HEK293T (cell line): ENCODE measurements at regions not wholly inside any gene's neighbourhood (a gene's known extent, or its start where the extent isn't known, plus 50 kb on each side); places are given as distances from the start of the nearest gene placed in this dataset.

ENCODE experiments used
- CTCF ChIA-PET: fragments of 350-600 bp; formaldehyde crosslinking; extraction: SDS; loops from one replicate; lab custom pipeline; 2021; ENCODE audit warnings: antibody characterized with exemption, inconsistent platforms; lab: Yijun Ruan, JAX
- POLR2A ChIA-PET: fragments of 350-600 bp; formaldehyde crosslinking; extraction: SDS; loops from one replicate; lab custom pipeline; 2020; ENCODE audit warnings: antibody characterized with exemption, inconsistent platforms; lab: Yijun Ruan, JAX
- DNase-seq: peaks from one replicate; pipeline ENCODE4 v3.0.0; 2012; ENCODE audit warnings: mixed read lengths; ENCODE audit errors: extremely low spot score
- ARNT ChIP-seq: fragments of 450-650 bp; IDR thresholded peaks from 2 replicates; pipeline ENCODE4 v1.6.1; 2017; ENCODE audit warnings: mild to moderate bottlenecking
- BHLHE40 ChIP-seq: fragments of 450-650 bp; IDR thresholded peaks from 2 replicates; pipeline ENCODE4 v1.6.1; 2016; ENCODE audit warnings: mild to moderate bottlenecking, moderate library complexity, borderline replicate concordance
- CTBP1 ChIP-seq: fragments of 450-650 bp; IDR thresholded peaks from 2 replicates; pipeline ENCODE4 v1.6.1; 2016; ENCODE audit warnings: borderline replicate concordance
- ELF4 ChIP-seq: fragments of 450-650 bp; IDR thresholded peaks from 2 replicates; pipeline ENCODE4 v1.6.1; 2017; ENCODE audit warnings: antibody characterized with exemption
- FOXA1 ChIP-seq: fragments of 450-650 bp; IDR thresholded peaks from 2 replicates; pipeline ENCODE4 v1.6.1; 2016; ENCODE audit warnings: mild to moderate bottlenecking
- FOXK2 ChIP-seq: fragments of 450-650 bp; IDR thresholded peaks from 2 replicates; pipeline ENCODE4 v1.6.1; 2016; ENCODE audit warnings: mild to moderate bottlenecking
- FOXM1 ChIP-seq: fragments of 450-650 bp; IDR thresholded peaks from 2 replicates; pipeline ENCODE4 v1.6.1; 2017; ENCODE audit warnings: mild to moderate bottlenecking, borderline replicate concordance
- HDGF ChIP-seq: fragments of 450-650 bp; IDR thresholded peaks from 2 replicates; pipeline ENCODE4 v1.6.1; 2017; ENCODE audit warnings: antibody characterized with exemption, borderline replicate concordance
- L3MBTL2 ChIP-seq: fragments of 450-650 bp; conservative IDR thresholded peaks from 2 replicates; pipeline ENCODE4 v1.6.1; 2016; ENCODE audit warnings: mild to moderate bottlenecking
- LEF1 ChIP-seq: fragments of 450-650 bp; IDR thresholded peaks from 2 replicates; pipeline ENCODE4 v1.6.1; 2017; ENCODE audit warnings: mild to moderate bottlenecking, borderline replicate concordance
- NFRKB ChIP-seq: fragments of 450-650 bp; IDR thresholded peaks from 2 replicates; pipeline ENCODE4 v1.6.1; 2016; ENCODE audit warnings: mild to moderate bottlenecking, moderate library complexity
- SP1 ChIP-seq: fragments of 450-650 bp; IDR thresholded peaks from 2 replicates; pipeline ENCODE4 v1.6.1; 2017
- SUZ12 ChIP-seq: fragments of 450-650 bp; IDR thresholded peaks from 2 replicates; pipeline ENCODE4 v1.6.1; 2016; ENCODE audit warnings: mild to moderate bottlenecking
- TARDBP ChIP-seq: fragments of 450-650 bp; IDR thresholded peaks from 2 replicates; pipeline ENCODE4 v1.6.1; 2016
- ZNF384 ChIP-seq: fragments of 450-650 bp; IDR thresholded peaks from 2 replicates; pipeline ENCODE4 v1.6.1; 2016
- TF ChIP-seq, protein P1 (sequence below): fragments of 450-650 bp; IDR thresholded peaks from 2 replicates; pipeline ENCODE4 v1.6.1; 2016

DNA sequence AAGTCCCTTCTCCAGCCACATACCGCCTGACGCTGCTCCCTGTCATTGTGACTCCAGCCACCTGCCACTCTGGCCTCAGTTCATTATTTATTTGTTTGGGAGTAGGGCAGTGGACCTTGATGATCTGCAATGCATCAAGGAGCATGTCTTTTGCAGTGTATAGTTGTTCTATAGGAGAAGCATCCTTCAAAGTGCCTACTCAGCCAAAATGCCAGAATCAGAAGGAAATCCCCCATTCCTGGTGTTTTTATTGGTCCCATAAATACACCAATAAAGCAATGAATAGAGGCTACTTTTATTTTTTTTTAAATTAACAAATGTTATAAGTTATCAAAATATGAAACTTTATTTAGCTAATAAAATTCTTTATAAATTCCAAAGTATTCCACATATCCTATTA is 123.8 kb upstream of the NSMCE3 start:
- POLR2A ChIA-PET, result no interaction called here
- no peak for DNase-seq
- CTCF ChIA-PET, result no interaction called here
- TF ChIP-seq FOXK2 (no peak), FOXM1 (no peak), HDGF (no peak), L3MBTL2 (no peak), SP1 (no peak), TARDBP (no peak), ZNF384 (no peak), CTBP1 (no peak), NFRKB (no peak), FOXA1 (no peak), ELF4 (no peak), ARNT (no peak), LEF1 (no peak), BHLHE40 (no peak), SUZ12 (no peak)
- TF ChIP-seq, protein P1, sequence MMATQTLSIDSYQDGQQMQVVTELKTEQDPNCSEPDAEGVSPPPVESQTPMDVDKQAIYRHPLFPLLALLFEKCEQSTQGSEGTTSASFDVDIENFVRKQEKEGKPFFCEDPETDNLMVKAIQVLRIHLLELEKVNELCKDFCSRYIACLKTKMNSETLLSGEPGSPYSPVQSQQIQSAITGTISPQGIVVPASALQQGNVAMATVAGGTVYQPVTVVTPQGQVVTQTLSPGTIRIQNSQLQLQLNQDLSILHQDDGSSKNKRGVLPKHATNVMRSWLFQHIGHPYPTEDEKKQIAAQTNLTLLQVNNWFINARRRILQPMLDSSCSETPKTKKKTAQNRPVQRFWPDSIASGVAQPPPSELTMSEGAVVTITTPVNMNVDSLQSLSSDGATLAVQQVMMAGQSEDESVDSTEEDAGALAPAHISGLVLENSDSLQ, result no peak

DNA sequence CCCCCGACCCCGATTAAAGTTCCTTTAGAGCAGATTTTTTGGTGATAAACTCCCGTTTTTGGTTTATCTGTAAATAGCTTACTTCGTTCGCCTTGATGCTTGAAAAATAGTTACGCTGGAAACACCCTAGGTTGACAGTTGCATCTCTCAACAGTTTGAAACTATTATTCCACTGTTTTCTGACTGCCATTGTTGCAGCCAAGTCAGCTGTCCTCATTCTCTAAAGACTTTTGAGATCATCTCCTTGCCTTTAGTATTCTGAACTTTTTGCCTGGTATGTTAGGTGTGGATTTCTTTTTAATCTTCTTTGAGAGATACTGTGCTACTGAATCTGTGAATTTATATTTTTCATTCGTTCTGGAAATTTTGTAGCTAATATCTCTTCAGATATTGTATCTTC is 122.7 kb upstream of the NSMCE3 start:
- DNase-seq, result no peak
- no peak for TF ChIP-seq ZNF384
- no peak for TF ChIP-seq SP1
- no peak for TF ChIP-seq LEF1
- TF ChIP-seq, protein P1, result no peak
- no peak for TF ChIP-seq NFRKB
- TF ChIP-seq ARNT, result no peak
- TF ChIP-seq CTBP1, result no peak
- TF ChIP-seq FOXM1, result no peak
- TF ChIP-seq TARDBP, result no peak
- TF ChIP-seq SUZ12, result no peak
- TF ChIP-seq HDGF, result no peak
- no peak for TF ChIP-seq L3MBTL2
- TF ChIP-seq FOXA1, result no peak
- no peak for TF ChIP-seq ELF4
- no peak for TF ChIP-seq BHLHE40
- no peak for TF ChIP-seq FOXK2
- ChIA-PET POLR2A (no interaction called here), CTCF (no interaction called here)

DNA sequence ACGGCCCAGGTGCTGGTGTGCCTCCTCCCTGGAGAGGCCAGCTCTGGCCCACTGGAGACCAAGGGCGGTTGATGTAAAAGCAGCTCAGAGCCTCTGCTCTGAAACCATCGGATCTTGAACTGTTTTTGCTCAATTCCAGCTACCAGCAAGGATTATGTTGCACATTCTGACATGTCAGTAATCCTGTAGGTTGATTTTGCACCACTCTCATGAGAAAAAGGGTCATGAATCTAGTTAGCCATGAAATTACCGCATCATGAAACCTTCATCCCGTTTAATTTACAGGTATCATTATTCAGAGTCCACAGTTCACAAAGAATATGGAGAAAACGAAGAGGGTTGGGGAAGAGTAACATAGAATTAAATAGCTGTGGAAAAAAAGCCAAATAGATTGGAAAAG is 120.4 kb upstream of the NSMCE3 start:
- TF ChIP-seq LEF1, result no peak
- TF ChIP-seq FOXM1, result no peak
- TF ChIP-seq TARDBP, result no peak
- no peak for TF ChIP-seq ARNT
- TF ChIP-seq CTBP1, result no peak
- TF ChIP-seq BHLHE40, result no peak
- ChIA-PET CTCF (no interaction called here), POLR2A (no interaction called here)
- DNase-seq, result no peak

DNA sequence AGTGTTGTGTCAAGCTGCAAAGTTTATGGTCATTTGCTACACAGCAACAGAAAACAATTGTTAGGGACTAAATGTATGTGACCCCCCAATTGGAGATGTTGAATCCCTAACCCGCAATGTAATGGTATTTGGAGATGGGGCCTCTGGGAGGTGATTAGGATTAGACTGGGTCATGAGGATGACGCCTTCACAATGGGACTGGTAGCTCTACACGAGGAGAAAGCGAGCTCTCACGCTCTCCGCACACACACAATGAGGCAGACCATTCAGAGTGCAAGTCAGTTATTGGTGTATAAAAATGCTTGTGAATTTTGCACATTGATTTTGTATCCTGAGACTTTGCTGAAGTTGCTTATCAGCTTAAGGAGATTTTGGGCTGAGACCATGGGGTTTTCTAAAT is 116.9 kb upstream of the NSMCE3 start:
- ChIA-PET CTCF (no interaction called here), POLR2A (no interaction called here)
- DNase-seq, result no peak
- TF ChIP-seq FOXA1 (no peak), FOXK2 (no peak), HDGF (no peak), SP1 (no peak)

DNA sequence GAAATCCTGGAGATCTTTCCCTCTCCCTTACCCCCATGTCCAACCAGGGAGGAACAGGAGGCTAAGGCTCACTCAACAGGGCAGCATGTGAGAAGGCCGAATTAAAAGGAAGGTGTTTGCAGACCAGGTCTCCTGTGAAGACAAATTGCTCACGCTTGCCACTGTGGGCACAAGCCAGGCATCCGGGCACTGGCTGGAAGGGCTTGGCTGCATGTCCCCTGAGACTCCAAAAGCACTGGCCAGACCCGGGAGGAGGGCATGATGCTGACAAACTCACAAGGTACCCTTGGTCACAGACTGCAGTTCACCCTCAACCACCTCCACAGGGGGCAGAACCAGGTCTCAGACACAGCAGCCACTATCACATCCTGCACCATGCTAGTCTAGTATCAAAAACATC is 113.7 kb upstream of the NSMCE3 start:
- CTCF ChIA-PET, result no interaction called here
- TF ChIP-seq SUZ12, result no peak
- TF ChIP-seq FOXK2, result no peak
- no peak for TF ChIP-seq CTBP1
- TF ChIP-seq SP1, result no peak
- no peak for TF ChIP-seq BHLHE40
- DNase-seq, result no peak
- POLR2A ChIA-PET, result no interaction called here

DNA sequence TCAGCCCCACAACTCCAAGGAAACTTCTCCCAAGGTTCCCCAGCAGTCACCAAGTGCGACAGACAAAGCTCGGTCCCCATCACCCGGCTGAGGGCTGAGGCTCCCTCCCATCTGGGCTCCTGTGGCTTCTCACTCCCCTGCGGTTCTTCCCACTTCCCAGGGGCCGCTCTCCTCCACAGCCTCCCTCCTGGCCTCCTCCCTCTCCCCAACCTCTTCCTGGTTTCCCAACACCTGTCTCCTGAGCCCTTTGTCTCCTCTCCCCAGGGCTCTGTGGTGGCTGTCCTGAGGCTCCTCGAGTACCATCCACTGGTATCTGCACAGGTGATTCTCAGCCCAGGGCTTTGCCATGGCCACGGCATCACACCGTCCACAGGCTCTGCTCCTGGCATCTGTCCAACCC is 113.2 kb upstream of the NSMCE3 start:
- CTCF ChIA-PET, result no interaction called here
- no peak for DNase-seq
- no peak for TF ChIP-seq ZNF384
- TF ChIP-seq LEF1, result no peak
- no peak for TF ChIP-seq L3MBTL2
- no peak for TF ChIP-seq FOXA1
- TF ChIP-seq BHLHE40, result no peak
- no peak for TF ChIP-seq FOXK2
- TF ChIP-seq CTBP1, result no peak
- no peak for TF ChIP-seq SUZ12
- TF ChIP-seq, protein P1, result no peak
- TF ChIP-seq ARNT, result no peak
- TF ChIP-seq NFRKB, result no peak
- TF ChIP-seq FOXM1, result no peak
- no peak for TF ChIP-seq TARDBP
- TF ChIP-seq HDGF, result no peak
- TF ChIP-seq ELF4, result no peak
- TF ChIP-seq SP1, result no peak
- POLR2A ChIA-PET, result no interaction called here

DNA sequence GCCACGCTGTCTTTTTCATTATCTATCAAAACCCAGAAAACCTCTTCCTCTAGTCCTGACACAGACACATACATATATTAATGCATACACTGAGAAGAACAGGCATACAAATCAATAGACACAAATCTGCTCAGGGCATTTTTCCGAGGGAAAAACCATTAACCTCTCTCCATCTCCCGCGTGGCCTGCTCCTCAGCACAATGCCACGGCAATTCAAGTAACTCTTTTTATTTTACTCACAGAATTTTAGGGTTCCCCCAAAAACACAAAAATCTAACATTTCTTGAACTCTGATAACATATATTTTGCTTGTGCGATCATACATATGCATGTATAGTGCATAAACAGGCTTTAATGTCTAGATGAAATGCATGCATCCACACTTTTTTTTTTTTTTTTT is 110.8 kb upstream of the NSMCE3 start:
- ChIA-PET POLR2A (no interaction called here), CTCF (no interaction called here)
- TF ChIP-seq FOXA1, result no peak
- no peak for TF ChIP-seq NFRKB
- no peak for TF ChIP-seq ARNT
- TF ChIP-seq HDGF, result no peak
- TF ChIP-seq CTBP1, result no peak
- no peak for TF ChIP-seq SP1
- TF ChIP-seq LEF1, result no peak
- TF ChIP-seq ELF4, result no peak
- TF ChIP-seq TARDBP, result no peak
- no peak for TF ChIP-seq ZNF384
- TF ChIP-seq SUZ12, result no peak
- TF ChIP-seq, protein P1, result no peak
- no peak for DNase-seq
